Prostate gland (tissue), 2 donors: ENCODE measurements at regions not wholly inside any gene's neighbourhood (a gene's known extent, or its start where the extent isn't known, plus 50 kb on each side); places are given as distances from the start of the nearest gene placed in this dataset.

Experiments
- DNase-seq: peaks from one replicate; pipeline ENCODE4 v3.0.0-alpha.2; 2019; ENCODE audit warnings: low spot score
- H3K27ac ChIP-seq, 2 donors: fragments of 200-600 bp; sonication (generic); 2 replicates each; pipeline ENCODE4 v1.5.1; 2017 to 2019
- H3K27me3 ChIP-seq: fragments of 200-600 bp; sonication (generic); replicated peaks from 2 replicates; pipeline ENCODE4 v1.5.1; 2019; ENCODE audit not compliant: insufficient read depth
- H3K36me3 ChIP-seq, 2 donors: fragments of 200-600 bp; sonication (generic); 1 replicate in 1 of 2; 2 replicates in 1 of 2; pipeline versions ENCODE4 v1.5.1 to v1.8.1; 2017 to 2019
- H3K4me1 ChIP-seq: fragments of 200-600 bp; sonication (generic); replicated peaks from 2 replicates; pipeline ENCODE4 v1.5.1; 2019
- H3K4me3 ChIP-seq, 2 donors: fragments of 200-600 bp; sonication (generic); 2 replicates each; pipeline ENCODE4 v1.5.1; 2017 to 2019
- H3K9me3 ChIP-seq: fragments of 200-600 bp; sonication (generic); 2 replicates; pipeline ENCODE4 v1.5.1; 2017
- CTCF ChIP-seq, 4 experiments: fragments of 200-600 bp in 2 of 4; fragments of 450-650 bp in 2 of 4; sonication (generic) in 2 of 4; IDR thresholded peaks; 1 replicate in 3 of 4; 2 replicates in 1 of 4; pipeline ENCODE4 v1.5.1; 2016 to 2019; ENCODE audit warnings: antibody characterized with exemption in 4 of 4, mild to moderate bottlenecking in 2 of 4, moderate library complexity in 2 of 4
- POLR2A ChIP-seq: fragments of 450-650 bp; IDR thresholded peaks from one replicate; pipeline ENCODE4 v1.6.1; 2016; ENCODE audit warnings: antibody characterized with exemption, mild to moderate bottlenecking
- POLR2AphosphoS5 ChIP-seq: sonication (generic); formaldehyde crosslinking; IDR thresholded peaks from one replicate; pipeline ENCODE4 v1.6.1; 2017; ENCODE audit warnings: antibody characterized with exemption
- WGBS: methylation state at CpG from one replicate; pipeline ENCODE4 v1.1.5; 2018; 5-methylcytosine and 5-hydroxymethylcytosine counted together
- intact Hi-C: fragments of 100-400 bp; cut with DNase I; formaldehyde crosslinking; loops from one replicate; pipeline ENCODE4 v1.14.2; 2022

GRCh38 chr2:147460155-147460554, 384.7 kb upstream of the ACVR2A start:
- intact Hi-C loops: no loop called here
- no peaks in the 10 kb centered on the region for H3K27me3 ChIP-seq
- DNase-seq: no peak
- no peaks in the 10 kb centered on the region for H3K9me3 ChIP-seq
- no peak overlapping the region for H3K27ac ChIP-seq
- no peak overlapping the region for H3K4me3 ChIP-seq
- no peak for TF ChIP-seq CTCF (IDR thresholded peaks at IDR 0.05)
- no peak for TF ChIP-seq POLR2A
- no peak for TF ChIP-seq POLR2AphosphoS5
- H3K36me3 ChIP-seq: no peaks in the 10 kb centered on the region
- 86% methylated on average over 1 of the region's 1 CpG for WGBS
- H3K4me1 ChIP-seq: no peaks in the 10 kb centered on the region

GRCh38 chr2:147456779-147457178, 388.1 kb upstream of the ACVR2A start:
- H3K9me3 ChIP-seq: no peaks in the 10 kb centered on the region
- no peaks in the 10 kb centered on the region for H3K36me3 ChIP-seq
- H3K27ac ChIP-seq: no peak overlapping the region
- H3K4me1 ChIP-seq: no peaks in the 10 kb centered on the region
- no peak for TF ChIP-seq CTCF (IDR thresholded peaks at IDR 0.05)
- no peak for TF ChIP-seq POLR2A
- no peak for TF ChIP-seq POLR2AphosphoS5
- H3K27me3 ChIP-seq: no peaks in the 10 kb centered on the region
- WGBS: 75% methylated on average over 2 of the region's 2 CpGs
- H3K4me3 ChIP-seq: no peak overlapping the region
- no peak for DNase-seq
- intact Hi-C loops: no loop called here

GRCh38 chr2:147451902-147452515, 392.8 kb upstream of the ACVR2A start:
- TF ChIP-seq POLR2A (no peak), POLR2AphosphoS5 (no peak), CTCF (IDR thresholded peaks at IDR 0.05) (no peak)
- Histone ChIP-seq H3K4me1 (no peaks in the 10 kb centered on the region), H3K9me3 (no peaks in the 10 kb centered on the region), H3K27ac (no peak overlapping the region), H3K27me3 (no peaks in the 10 kb centered on the region), H3K36me3 (no peaks in the 10 kb centered on the region), H3K4me3 (no peak overlapping the region)
- intact Hi-C loops: no loop called here
- no peak for DNase-seq
- WGBS: 57% methylated on average over 3 of the region's 3 CpGs

- no peaks in the 10 kb centered on the region for H3K27me3 ChIP-seq
- H3K4me1 ChIP-seq: no peaks in the 10 kb centered on the region
- intact Hi-C loops: no loop called here
- WGBS: 84% methylated on average over 4 of the region's 4 CpGs
- no peaks in the 10 kb centered on the region for H3K36me3 ChIP-seq
- H3K4me3 ChIP-seq: no peak overlapping the region
- TF ChIP-seq POLR2AphosphoS5 (no peak), CTCF (IDR thresholded peaks at IDR 0.05) (no peak), POLR2A (no peak)
- no peak overlapping the region for H3K27ac ChIP-seq
- DNase-seq: no peak
- no peaks in the 10 kb centered on the region for H3K9me3 ChIP-seq
Observed at GRCh38 chr2:147450661-147451510, 393.9 kb upstream of the ACVR2A start.
